GM21423 (cell line): ENCODE measurements at regions not wholly inside any gene's neighbourhood (a gene's known extent, or its start where the extent isn't known, plus 50 kb on each side); places are given as distances from the start of the nearest gene placed in this dataset.
"Not testable (repeated sequence)": the region's sequence is repeated elsewhere in the genome, so short reads cannot be mapped to it uniquely, and the experiment has no call there.

Experiments used
- ATAC-seq: cut with Tn5 transposase; IDR thresholded peaks from one replicate; pipeline ENCODE4 v1.9.1; 2021; ENCODE audit warnings: mild to moderate bottlenecking, moderate library complexity; ENCODE audit not compliant: unreplicated experiment

GRCh38 chr6:79810185-79810705 is 137.1 kb downstream of the ELOVL4 start:
- ATAC-seq = no peak

DNA sequence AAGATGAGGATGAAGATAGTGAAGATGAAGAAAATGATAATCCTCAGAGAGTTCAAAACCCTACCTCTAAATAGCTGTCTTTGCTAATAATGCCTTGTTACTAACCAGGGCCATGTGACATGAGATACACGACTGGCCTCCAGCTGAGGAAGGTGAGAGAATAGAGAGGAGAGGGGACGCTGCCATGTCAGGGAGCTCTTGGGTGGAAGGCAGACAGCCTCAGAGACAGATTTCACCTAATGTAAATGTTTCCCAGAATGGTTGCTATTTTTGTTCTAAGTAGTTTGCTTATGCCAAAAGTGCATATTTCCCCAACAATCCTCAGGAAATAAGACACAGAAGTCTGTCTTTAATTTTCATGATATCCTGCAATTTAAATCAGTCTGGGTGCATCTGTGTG is 138.4 kb downstream of the ELOVL4 start:
- no peak for ATAC-seq

DNA sequence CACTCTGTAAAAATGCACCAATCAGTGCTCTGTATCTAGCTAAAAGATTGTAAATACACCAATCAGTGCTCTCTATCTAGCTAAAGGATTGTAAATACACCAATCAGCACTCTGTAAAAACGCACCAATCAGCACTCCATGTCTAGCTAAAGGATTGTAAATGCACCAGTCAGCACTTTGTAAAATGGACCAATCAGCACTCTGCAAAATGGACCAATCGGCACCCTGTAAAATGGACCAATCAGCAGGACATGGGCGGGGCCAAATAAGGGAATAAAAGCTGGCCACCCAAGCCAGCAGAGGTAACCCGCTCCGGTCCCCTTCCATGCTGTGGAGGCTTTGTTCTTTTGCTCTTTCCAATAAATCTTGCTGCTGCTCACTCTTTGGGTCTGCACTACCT is 140.7 kb downstream of the ELOVL4 start:
- ATAC-seq = not testable (repeated sequence)

GRCh38 chr6:79804732-79805131 is 142.6 kb downstream of the ELOVL4 start:
- ATAC-seq = no peak

GRCh38 chr6:79803917-79804316 is 143.4 kb downstream of the ELOVL4 start:
- no peak for ATAC-seq

DNA sequence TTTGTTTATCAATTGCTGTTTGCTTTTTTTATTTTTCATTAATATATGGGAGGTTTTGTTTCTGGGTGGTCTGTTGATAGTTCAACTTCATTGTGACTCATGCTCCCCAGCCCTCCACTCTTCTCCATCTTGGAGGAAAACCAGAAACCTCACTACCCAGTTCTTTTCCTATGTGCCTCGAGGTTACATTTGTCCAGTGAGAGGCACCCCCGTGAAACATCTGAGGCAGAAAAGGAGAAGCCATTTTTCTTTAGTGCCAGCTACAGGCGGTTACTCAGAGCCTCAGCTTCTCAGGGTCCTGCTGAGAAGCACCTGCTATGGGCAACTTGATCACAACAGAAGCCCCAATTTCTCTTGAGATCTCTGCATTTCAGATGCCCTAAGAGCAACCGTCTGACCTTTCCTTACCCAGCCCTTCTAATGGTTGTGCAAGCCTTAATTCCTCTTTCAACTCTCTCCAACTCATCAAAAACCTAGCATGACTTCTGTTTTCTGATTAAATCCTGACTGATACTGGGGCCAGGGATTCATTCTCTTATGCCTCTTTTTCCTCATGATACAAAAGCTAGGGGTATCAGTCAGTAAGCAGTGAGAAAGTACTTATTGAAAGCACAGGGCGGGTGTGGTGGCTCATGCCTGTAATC is 144.6 kb downstream of the ELOVL4 start:
- ATAC-seq = no peak

DNA sequence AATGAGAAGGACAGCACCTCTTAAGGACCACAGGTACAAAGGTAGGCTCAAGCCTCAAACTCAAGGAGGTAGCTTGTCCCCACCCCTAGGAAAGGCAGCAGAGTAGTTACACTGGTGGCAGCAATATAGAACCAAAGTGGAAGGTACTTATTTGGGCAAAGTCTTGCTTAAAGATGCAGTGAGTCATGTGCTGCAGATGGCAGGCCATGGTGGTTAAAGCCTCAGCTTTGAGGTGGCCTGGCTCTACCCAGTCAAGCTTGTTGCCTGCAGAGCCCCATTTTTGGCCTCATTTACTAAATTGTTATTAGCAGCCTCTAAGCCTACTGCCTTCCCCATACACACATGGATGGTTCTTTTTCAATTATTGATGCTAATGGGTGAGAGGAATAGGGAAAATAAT is 146.0 kb downstream of the ELOVL4 start:
- ATAC-seq = no peak

- no peak for ATAC-seq
Measured at GRCh38 chr6:79798841-79799240, 148.5 kb downstream of the ELOVL4 start.

- ATAC-seq = no peak
Measured at GRCh38 chr6:79797912-79798311, 149.4 kb downstream of the ELOVL4 start.

- ATAC-seq = no peak
Measured at GRCh38 chr6:79797163-79797764, 150.1 kb downstream of the ELOVL4 start.

DNA sequence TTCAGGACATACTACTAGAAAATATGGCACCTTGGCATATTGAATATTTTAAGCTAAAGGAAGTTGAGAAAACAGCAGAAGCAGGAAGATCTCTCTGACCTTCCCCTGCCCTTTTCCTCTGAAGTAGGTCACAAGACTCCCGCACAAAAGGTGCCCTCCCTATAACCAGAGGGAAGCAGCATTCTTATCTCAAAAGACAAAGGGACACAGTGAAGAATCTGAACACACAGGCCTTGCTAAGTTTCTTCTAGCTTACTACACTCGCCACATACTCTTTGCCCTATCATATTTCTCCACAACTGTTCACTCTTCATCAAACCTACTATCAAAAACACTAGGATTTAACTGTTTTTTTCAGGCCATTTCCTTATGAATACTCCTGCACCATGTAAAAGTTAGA is 151.2 kb downstream of the ELOVL4 start:
- ATAC-seq = no peak

- no peak for ATAC-seq
Measured at GRCh38 chr6:79789896-79790295, 157.5 kb downstream of the ELOVL4 start.

DNA sequence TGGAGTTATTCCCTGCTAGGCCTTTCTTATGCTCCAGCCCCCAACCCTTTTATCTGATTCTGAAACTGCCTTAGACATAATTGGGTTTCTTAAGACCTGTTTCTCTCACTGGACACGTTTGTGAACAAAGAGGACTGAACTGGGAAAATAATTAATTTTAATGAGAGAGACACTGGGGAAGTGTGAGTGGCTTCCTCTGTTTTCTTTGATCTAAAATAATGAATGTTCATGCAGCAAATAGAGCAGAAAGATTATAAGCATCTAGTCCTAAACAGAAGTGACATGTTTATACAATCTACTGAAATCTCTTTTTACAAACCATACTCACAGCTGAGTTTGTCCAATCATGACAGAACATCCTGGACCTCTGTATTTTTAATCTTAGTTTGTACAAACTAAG is 157.6 kb downstream of the SH3BGRL2 start:
- ATAC-seq = no peak

- no peak for ATAC-seq
Measured at GRCh38 chr6:79787626-79788025, 156.5 kb downstream of the SH3BGRL2 start.

GRCh38 chr6:79784395-79784753 is 153.2 kb downstream of the SH3BGRL2 start:
- no peak for ATAC-seq

DNA sequence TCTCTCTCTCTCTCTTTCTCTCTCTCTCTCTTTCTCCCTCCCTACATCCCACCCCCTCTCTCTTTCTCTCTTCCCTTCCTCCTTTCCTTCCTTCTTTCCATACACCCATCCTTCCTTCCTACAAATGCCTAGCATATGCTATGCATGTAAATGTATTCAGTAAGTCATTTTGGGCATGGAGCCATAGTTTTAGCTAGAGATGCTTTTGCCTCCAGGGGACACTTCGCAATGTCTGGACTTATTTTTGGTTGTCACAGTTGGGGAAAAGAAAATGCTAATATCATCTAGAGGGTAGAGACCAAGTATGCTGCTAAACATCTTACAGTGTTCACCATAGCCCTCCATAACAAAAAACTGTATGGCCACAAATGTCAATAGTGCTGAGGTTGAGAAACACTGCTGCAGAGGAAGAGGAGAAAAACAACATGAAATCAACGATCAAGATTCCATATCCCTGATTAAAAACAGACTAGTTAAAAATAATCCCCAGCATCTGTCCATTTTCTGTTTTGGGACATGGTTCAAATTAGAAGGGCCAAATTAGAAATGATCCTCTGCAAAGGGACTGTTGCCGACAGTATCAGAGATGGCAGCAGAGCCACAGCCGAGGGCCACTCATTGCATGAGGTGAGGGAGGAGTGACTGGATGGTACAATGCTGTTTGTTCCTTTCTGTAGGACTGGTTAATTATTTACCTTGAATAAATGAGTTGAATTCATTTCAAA is 152.7 kb downstream of the SH3BGRL2 start:
- no peak for ATAC-seq

DNA sequence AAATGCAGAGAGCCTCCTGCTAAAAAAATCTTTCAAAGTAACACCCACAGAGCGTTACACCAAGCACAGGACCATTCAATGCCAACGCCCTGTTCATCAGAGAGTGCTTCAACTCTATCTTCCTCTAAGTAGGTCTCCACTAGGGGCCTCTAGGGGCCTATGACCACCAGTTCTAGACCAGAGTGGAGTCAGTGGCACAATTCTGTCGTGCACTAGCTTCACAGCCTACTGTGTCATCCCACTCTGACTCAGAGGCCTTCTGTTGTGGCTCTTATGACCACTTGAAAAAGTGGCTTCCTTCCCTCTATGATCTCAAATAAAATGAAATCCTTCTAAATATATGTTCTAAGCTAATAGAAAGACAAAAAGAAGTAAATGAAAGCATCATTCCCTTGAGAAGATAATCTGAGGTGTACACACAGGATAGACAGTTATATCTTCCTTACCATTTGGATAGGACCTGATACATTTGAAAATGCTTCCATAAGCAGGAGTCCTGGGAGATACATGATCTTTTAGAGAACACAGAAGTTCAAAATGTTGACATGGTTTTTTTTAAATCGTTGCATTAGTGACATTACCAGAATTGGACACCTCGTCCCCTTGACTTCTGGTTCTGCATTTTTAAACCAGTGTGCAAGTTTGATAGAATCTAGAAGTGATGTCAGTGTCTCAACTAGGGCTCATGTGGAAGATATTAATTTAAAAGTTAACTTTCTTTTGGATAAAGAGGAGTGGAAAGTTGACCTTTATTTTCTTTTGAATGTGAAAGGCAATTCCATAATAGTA is 151.9 kb downstream of the SH3BGRL2 start:
- no peak for ATAC-seq

DNA sequence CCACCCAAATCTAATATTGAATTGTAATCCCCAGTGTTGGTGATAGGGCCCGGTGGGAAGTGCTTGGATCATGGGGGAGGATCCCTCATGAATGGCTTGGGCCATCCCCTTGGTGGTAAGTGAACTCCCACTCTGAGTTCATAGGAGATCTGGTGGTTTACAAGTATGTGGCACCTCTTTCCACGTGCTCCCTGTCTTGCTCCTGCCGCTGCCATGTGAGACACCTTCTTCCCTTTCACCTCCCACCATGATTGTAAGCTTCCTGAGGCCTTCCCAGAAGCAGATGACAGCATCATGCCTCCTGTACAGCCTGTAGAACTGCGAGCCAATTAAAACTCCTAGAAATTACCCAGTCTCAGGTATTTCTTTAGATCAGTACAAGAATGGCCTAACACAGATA is 150.8 kb downstream of the SH3BGRL2 start:
- no peak for ATAC-seq

DNA sequence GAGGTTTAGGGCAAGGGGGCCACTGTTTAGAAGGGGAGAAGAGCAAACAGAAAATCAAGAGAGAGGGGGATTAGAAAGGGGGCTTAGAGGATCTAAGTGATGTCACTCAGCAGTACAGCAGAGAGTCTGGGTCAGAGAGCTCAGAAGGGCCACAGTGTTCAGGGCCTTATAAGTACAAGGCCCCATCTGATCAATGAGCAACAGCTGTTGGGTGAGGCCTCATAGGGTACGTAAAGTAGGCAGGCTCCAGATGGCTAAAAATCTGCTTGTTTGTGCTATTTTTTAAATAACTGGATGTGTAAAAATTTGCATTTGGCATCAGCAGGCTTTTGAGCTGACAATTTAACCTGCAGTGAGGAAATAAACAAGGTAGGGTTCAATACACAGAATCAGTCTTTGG is 149.8 kb downstream of the SH3BGRL2 start:
- no peak for ATAC-seq

GRCh38 chr6:79778816-79779215 is 147.7 kb downstream of the SH3BGRL2 start:
- ATAC-seq = no peak
